ENCODE measurements at regions not wholly inside any gene's neighbourhood (a gene's known extent, or its start where the extent isn't known, plus 50 kb on each side); places are given as distances from the start of the nearest gene placed in this dataset.

GRCh38 chr9:108517651-108518365 is 338.0 kb downstream of the ACTL7B start:
- DNase-seq, result no peak
- WGBS (ENCODE audit: extremely low coverage, insufficient coverage, insufficient read length), result no CpG with 5 or more reads among the region's 9 CpGs
- H2BK12ac ChIP-seq (ENCODE audit: low read length), result no peak overlapping the region
- H4K91ac ChIP-seq (ENCODE audit: low read depth, low read length), result no peak overlapping the region
- no peaks in the 10 kb centered on the region for H3K9me3 ChIP-seq (ENCODE audit: insufficient read depth, low read depth, low read length)
- H3K4me3 ChIP-seq (ENCODE audit: low read depth, low read length), result no peak overlapping the region
- H3K4me1 ChIP-seq (ENCODE audit: control insufficient read depth in 1 of 2, insufficient read depth in 2 of 2, low read length in 2 of 2), result peaks cover 5 to 7% of the 10 kb centered on the region in 2 experiments
- no peaks in the 10 kb centered on the region for H3K27me3 ChIP-seq (ENCODE audit: insufficient read depth, low read length)
- H3K4ac ChIP-seq (ENCODE audit: low read depth, low read length), result no peak overlapping the region
- H3K79me1 ChIP-seq (ENCODE audit: low read length), result peaks cover 1% of the 10 kb centered on the region
- no peak overlapping the region for H3K4me2 ChIP-seq (ENCODE audit: low read length)
- H3K23ac ChIP-seq (ENCODE audit: low read length), result no peak overlapping the region
- H3K18ac ChIP-seq (ENCODE audit: low read length), result no peak overlapping the region
- H3K9ac ChIP-seq (ENCODE audit: low read length), result no peak overlapping the region
- no peak overlapping the region for H2BK5ac ChIP-seq (ENCODE audit: low read depth, low read length, poor library complexity)
- H3K36me3 ChIP-seq (ENCODE audit: control insufficient read depth in 1 of 2, insufficient read depth in 2 of 2, low read length in 2 of 2), result no peaks in the 10 kb centered on the region
- H2BK120ac ChIP-seq (ENCODE audit: insufficient read depth, low read length, poor library complexity), result no peak overlapping the region
- no peak overlapping the region for H2AK5ac ChIP-seq (ENCODE audit: low read length)
- H4K12ac ChIP-seq (ENCODE audit: low read depth, low read length), result no peak overlapping the region
- H3K14ac ChIP-seq (ENCODE audit: low read length), result no peak overlapping the region
- no peak overlapping the region for H2AFZ ChIP-seq (ENCODE audit: insufficient read depth, low read length, poor library complexity)
- H3K79me2 ChIP-seq (ENCODE audit: control insufficient read depth, insufficient read depth, low read length, poor library complexity), result no peaks in the 10 kb centered on the region
- no peak overlapping the region for H3K27ac ChIP-seq (ENCODE audit: low read depth, low read length)
- no peak overlapping the region for H4K8ac ChIP-seq (ENCODE audit: low read depth, low read length)

GRCh38 chr9:108516391-108516790 is 339.4 kb downstream of the ACTL7B start:
- H3K4ac ChIP-seq (ENCODE audit: low read depth, low read length), result no peak overlapping the region
- WGBS (ENCODE audit: extremely low coverage, insufficient coverage, insufficient read length), result no CpG with 5 or more reads among the region's 4 CpGs
- no peak overlapping the region for H4K91ac ChIP-seq (ENCODE audit: low read depth, low read length)
- H2BK5ac ChIP-seq (ENCODE audit: low read depth, low read length, poor library complexity), result no peak overlapping the region
- H2BK120ac ChIP-seq (ENCODE audit: insufficient read depth, low read length, poor library complexity), result no peak overlapping the region
- no peak overlapping the region for H3K23ac ChIP-seq (ENCODE audit: low read length)
- no peak overlapping the region for H3K14ac ChIP-seq (ENCODE audit: low read length)
- H3K79me2 ChIP-seq (ENCODE audit: control insufficient read depth, insufficient read depth, low read length, poor library complexity), result no peaks in the 10 kb centered on the region
- no peak for DNase-seq
- no peak overlapping the region for H2AFZ ChIP-seq (ENCODE audit: insufficient read depth, low read length, poor library complexity)
- peaks cover 5 to 7% of the 10 kb centered on the region in 2 experiments for H3K4me1 ChIP-seq (ENCODE audit: control insufficient read depth in 1 of 2, insufficient read depth in 2 of 2, low read length in 2 of 2)
- no peak overlapping the region for H3K9ac ChIP-seq (ENCODE audit: low read length)
- no peak overlapping the region for H4K12ac ChIP-seq (ENCODE audit: low read depth, low read length)
- no peak overlapping the region for H2AK5ac ChIP-seq (ENCODE audit: low read length)
- no peak overlapping the region for H3K18ac ChIP-seq (ENCODE audit: low read length)
- no peak overlapping the region for H3K4me3 ChIP-seq (ENCODE audit: low read depth, low read length)
- peaks cover 1% of the 10 kb centered on the region for H3K79me1 ChIP-seq (ENCODE audit: low read length)
- no peak overlapping the region for H4K8ac ChIP-seq (ENCODE audit: low read depth, low read length)
- no peaks in the 10 kb centered on the region for H3K9me3 ChIP-seq (ENCODE audit: insufficient read depth, low read depth, low read length)
- no peak overlapping the region for H3K27ac ChIP-seq (ENCODE audit: low read depth, low read length)
- H2BK12ac ChIP-seq (ENCODE audit: low read length), result no peak overlapping the region
- no peaks in the 10 kb centered on the region for H3K36me3 ChIP-seq (ENCODE audit: control insufficient read depth in 1 of 2, insufficient read depth in 2 of 2, low read length in 2 of 2)
- H3K4me2 ChIP-seq (ENCODE audit: low read length), result no peak overlapping the region
- no peaks in the 10 kb centered on the region for H3K27me3 ChIP-seq (ENCODE audit: insufficient read depth, low read length)

- Histone ChIP-seq H3K79me2 (ENCODE audit: control insufficient read depth, insufficient read depth, low read length, poor library complexity) (no peaks in the 10 kb centered on the region), H4K12ac (ENCODE audit: low read depth, low read length) (no peak overlapping the region), H3K79me1 (ENCODE audit: low read length) (peaks cover 1% of the 10 kb centered on the region), H2BK5ac (ENCODE audit: low read depth, low read length, poor library complexity) (no peak overlapping the region), H3K18ac (ENCODE audit: low read length) (no peak overlapping the region), H3K9ac (ENCODE audit: low read length) (no peak overlapping the region), H2BK120ac (ENCODE audit: insufficient read depth, low read length, poor library complexity) (no peak overlapping the region), H3K36me3 (ENCODE audit: control insufficient read depth in 1 of 2, insufficient read depth in 2 of 2, low read length in 2 of 2) (no peaks in the 10 kb centered on the region), H4K91ac (ENCODE audit: low read depth, low read length) (no peak overlapping the region), H3K4me3 (ENCODE audit: low read depth, low read length) (no peak overlapping the region), H3K27ac (ENCODE audit: low read depth, low read length) (no peak overlapping the region), H3K14ac (ENCODE audit: low read length) (no peak overlapping the region), H2AFZ (ENCODE audit: insufficient read depth, low read length, poor library complexity) (no peak overlapping the region), H3K23ac (ENCODE audit: low read length) (no peak overlapping the region), H2BK12ac (ENCODE audit: low read length) (no peak overlapping the region), H3K4ac (ENCODE audit: low read depth, low read length) (no peak overlapping the region), H3K9me3 (ENCODE audit: insufficient read depth, low read depth, low read length) (no peaks in the 10 kb centered on the region), H3K27me3 (ENCODE audit: insufficient read depth, low read length) (no peaks in the 10 kb centered on the region), H3K4me1 (ENCODE audit: control insufficient read depth in 1 of 2, insufficient read depth in 2 of 2, low read length in 2 of 2) (peaks cover 3 to 4% of the 10 kb centered on the region in 2 experiments), H2AK5ac (ENCODE audit: low read length) (no peak overlapping the region), H4K8ac (ENCODE audit: low read depth, low read length) (no peak overlapping the region), H3K4me2 (ENCODE audit: low read length) (no peak overlapping the region)
- no CpG with 5 or more reads among the region's 2 CpGs for WGBS (ENCODE audit: extremely low coverage, insufficient coverage, insufficient read length)
- DNase-seq, result no peak
Measured at GRCh38 chr9:108515856-108516255, 339.9 kb downstream of the ACTL7B start.

GRCh38 chr9:108512426-108513173 is 343.2 kb downstream of the ACTL7B start:
- Histone ChIP-seq H3K4me2 (ENCODE audit: low read length) (no peak overlapping the region), H3K79me2 (ENCODE audit: control insufficient read depth, insufficient read depth, low read length, poor library complexity) (no peaks in the 10 kb centered on the region), H3K9ac (ENCODE audit: low read length) (no peak overlapping the region), H2AFZ (ENCODE audit: insufficient read depth, low read length, poor library complexity) (no peak overlapping the region), H2BK120ac (ENCODE audit: insufficient read depth, low read length, poor library complexity) (no peak overlapping the region), H4K8ac (ENCODE audit: low read depth, low read length) (no peak overlapping the region), H3K79me1 (ENCODE audit: low read length) (peaks cover 1% of the 10 kb centered on the region), H3K4me3 (ENCODE audit: low read depth, low read length) (no peak overlapping the region), H3K4me1 (ENCODE audit: control insufficient read depth in 1 of 2, insufficient read depth in 2 of 2, low read length in 2 of 2) (no peaks in the 10 kb centered on the region), H3K27ac (ENCODE audit: low read depth, low read length) (no peak overlapping the region), H3K4ac (ENCODE audit: low read depth, low read length) (no peak overlapping the region), H3K9me3 (ENCODE audit: insufficient read depth, low read depth, low read length) (no peaks in the 10 kb centered on the region), H3K18ac (ENCODE audit: low read length) (no peak overlapping the region), H2BK5ac (ENCODE audit: low read depth, low read length, poor library complexity) (no peak overlapping the region), H2BK12ac (ENCODE audit: low read length) (no peak overlapping the region), H3K36me3 (ENCODE audit: control insufficient read depth in 1 of 2, insufficient read depth in 2 of 2, low read length in 2 of 2) (no peaks in the 10 kb centered on the region), H3K14ac (ENCODE audit: low read length) (no peak overlapping the region), H4K91ac (ENCODE audit: low read depth, low read length) (no peak overlapping the region), H2AK5ac (ENCODE audit: low read length) (no peak overlapping the region), H3K27me3 (ENCODE audit: insufficient read depth, low read length) (no peaks in the 10 kb centered on the region), H4K12ac (ENCODE audit: low read depth, low read length) (no peak overlapping the region), H3K23ac (ENCODE audit: low read length) (no peak overlapping the region)
- DNase-seq, result no peak
- no CpG with 5 or more reads among the region's 5 CpGs for WGBS (ENCODE audit: extremely low coverage, insufficient coverage, insufficient read length)
